Peyer's patch (tissue), 4 donors: ENCODE measurements at regions not wholly inside any gene's neighbourhood (a gene's known extent, or its start where the extent isn't known, plus 50 kb on each side); places are given as distances from the start of the nearest gene placed in this dataset.

ENCODE experiments used
- DNase-seq, 3 donors: peaks; one replicate each; pipeline ENCODE4 v3.0.0-alpha.2; 2017 to 2019
- H3K27ac ChIP-seq, 4 donors: fragments of 200-600 bp; sonication (generic); one replicate each; pipeline ENCODE4 v1.5.1; 2016 to 2019
- H3K27me3 ChIP-seq, 2 donors: fragments of 200-600 bp; sonication (generic); one replicate each; pipeline ENCODE4 v1.5.1; 2019
- H3K36me3 ChIP-seq, 3 donors: fragments of 200-600 bp; sonication (generic); one replicate each; pipeline ENCODE4 v1.5.1; 2016 to 2019
- H3K4me1 ChIP-seq, 4 donors: fragments of 200-600 bp; sonication (generic); one replicate each; pipeline ENCODE4 v1.5.1; 2016 to 2019
- H3K4me3 ChIP-seq, 4 donors: fragments of 200-600 bp; sonication (generic); 1 replicate in 3 of 4; 2 replicates in 1 of 4; pipeline ENCODE4 v1.5.1; 2016 to 2019; ENCODE audit warnings: mild to moderate bottlenecking in 1 of 4
- H3K9me3 ChIP-seq, 4 donors: fragments of 200-600 bp; sonication (generic); one replicate each; pipeline ENCODE4 v1.5.1; 2016 to 2019; ENCODE audit warnings: mild to moderate bottlenecking in 1 of 4
- POLR2A ChIP-seq, 2 donors: fragments of 450-650 bp; IDR thresholded peaks; one replicate each; pipeline ENCODE4 v1.5.1; 2017; ENCODE audit warnings: antibody characterized with exemption in 2 of 2, mild to moderate bottlenecking in 2 of 2, moderate library complexity in 2 of 2
- TF ChIP-seq, protein P1 (sequence below), 6 experiments: fragments of 450-650 bp in 4 of 6; fragments of 200-600 bp in 2 of 6; sonication (generic) in 1 of 6; IDR thresholded peaks; one replicate each; pipeline ENCODE4 v1.5.1; 2017 to 2019; ENCODE audit warnings: antibody characterized with exemption in 6 of 6, mild to moderate bottlenecking in 3 of 6, moderate library complexity in 1 of 6

DNA sequence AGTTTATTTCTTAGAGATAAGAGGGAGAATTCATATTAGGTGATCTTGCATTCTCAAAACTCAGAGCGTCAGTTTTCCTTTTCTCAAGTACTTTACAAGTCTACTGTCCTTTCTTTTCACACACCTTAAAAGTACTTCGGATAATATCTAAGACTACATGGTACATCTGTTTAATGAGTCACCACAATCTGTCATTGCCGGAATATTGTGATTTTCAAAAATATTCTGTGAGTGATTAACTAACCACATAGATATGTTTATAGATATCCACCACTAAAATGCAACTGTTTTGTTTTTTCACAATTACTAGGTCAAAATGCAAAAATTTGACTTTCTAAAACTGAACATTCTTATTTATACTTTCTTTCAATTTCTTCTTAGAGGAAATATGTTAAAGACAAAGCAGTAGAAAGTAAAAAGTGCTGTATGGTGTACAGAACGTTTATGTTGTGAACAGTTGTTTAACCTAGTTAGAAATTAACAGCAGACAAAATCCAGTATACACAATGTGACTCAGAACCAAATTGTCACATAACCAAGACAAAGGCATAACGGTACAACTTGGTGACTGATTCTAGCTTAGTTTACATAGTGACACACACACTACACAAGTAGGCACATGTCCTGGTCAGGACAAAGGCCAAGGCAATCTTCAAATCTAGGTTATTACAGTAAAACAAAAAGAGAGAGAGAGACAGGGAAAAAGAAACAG, 482.9 kb downstream of the NAF1 start:
- Histone ChIP-seq H3K36me3 (no peaks in the 10 kb centered on the region), H3K27me3 (no peaks in the 10 kb centered on the region), H3K9me3 (no peaks in the 10 kb centered on the region), H3K27ac (no peak overlapping the region), H3K4me1 (no peaks in the 10 kb centered on the region), H3K4me3 (no peak overlapping the region)
- no peak for DNase-seq
- TF ChIP-seq POLR2A (IDR thresholded peaks at IDR 0.05), result no peak
- TF ChIP-seq, protein P1, sequence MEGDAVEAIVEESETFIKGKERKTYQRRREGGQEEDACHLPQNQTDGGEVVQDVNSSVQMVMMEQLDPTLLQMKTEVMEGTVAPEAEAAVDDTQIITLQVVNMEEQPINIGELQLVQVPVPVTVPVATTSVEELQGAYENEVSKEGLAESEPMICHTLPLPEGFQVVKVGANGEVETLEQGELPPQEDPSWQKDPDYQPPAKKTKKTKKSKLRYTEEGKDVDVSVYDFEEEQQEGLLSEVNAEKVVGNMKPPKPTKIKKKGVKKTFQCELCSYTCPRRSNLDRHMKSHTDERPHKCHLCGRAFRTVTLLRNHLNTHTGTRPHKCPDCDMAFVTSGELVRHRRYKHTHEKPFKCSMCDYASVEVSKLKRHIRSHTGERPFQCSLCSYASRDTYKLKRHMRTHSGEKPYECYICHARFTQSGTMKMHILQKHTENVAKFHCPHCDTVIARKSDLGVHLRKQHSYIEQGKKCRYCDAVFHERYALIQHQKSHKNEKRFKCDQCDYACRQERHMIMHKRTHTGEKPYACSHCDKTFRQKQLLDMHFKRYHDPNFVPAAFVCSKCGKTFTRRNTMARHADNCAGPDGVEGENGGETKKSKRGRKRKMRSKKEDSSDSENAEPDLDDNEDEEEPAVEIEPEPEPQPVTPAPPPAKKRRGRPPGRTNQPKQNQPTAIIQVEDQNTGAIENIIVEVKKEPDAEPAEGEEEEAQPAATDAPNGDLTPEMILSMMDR (IDR thresholded peaks at IDR 0.05), result no peak

DNA sequence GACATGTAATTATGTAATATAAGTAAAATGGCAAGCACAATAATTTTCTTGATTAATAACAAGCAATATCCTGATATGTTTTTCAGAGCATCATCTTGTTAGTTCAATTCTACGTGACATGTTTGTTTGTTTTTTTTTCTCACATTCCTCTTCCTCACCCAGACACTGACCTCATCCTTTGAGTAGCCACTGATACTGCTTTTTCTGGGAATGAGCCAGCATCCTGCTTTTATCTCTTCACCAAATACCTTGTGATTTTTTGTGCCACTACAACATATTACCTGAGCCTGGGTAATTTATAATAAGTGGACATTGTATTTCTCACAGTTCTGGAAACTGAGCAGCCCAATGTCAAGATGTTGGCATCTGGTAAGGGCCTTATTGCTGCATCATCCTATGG, 484.0 kb downstream of the NAF1 start:
- Histone ChIP-seq H3K4me1 (no peaks in the 10 kb centered on the region), H3K27ac (no peak overlapping the region), H3K36me3 (no peaks in the 10 kb centered on the region), H3K4me3 (no peak overlapping the region), H3K9me3 (no peaks in the 10 kb centered on the region), H3K27me3 (no peaks in the 10 kb centered on the region)
- TF ChIP-seq POLR2A (IDR thresholded peaks at IDR 0.05), result no peak
- TF ChIP-seq, protein P1 (IDR thresholded peaks at IDR 0.05), result no peak
- DNase-seq, result no peak

DNA sequence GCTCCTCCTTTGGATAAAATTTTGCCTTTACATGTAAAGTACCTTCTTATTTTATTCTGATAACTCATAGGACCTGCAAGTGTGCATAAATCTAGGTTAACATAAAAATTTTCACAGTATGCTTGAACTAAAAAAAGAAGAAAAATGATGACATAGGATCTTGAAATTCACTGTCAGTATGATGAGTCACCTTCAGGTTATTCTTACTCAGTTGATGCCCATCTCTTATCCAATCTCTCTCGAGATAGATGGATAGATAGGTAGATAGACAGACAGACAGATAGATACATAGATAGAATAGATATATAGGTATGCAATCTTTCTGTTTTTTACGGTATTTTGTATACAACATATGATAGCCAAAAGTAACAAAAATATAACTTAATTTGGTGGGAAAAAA, 485.5 kb downstream of the NAF1 start:
- no peaks in the 10 kb centered on the region for H3K27me3 ChIP-seq
- no peaks in the 10 kb centered on the region for H3K9me3 ChIP-seq
- H3K4me3 ChIP-seq, result no peak overlapping the region
- TF ChIP-seq, protein P1 (IDR thresholded peaks at IDR 0.05), result no peak
- TF ChIP-seq POLR2A (IDR thresholded peaks at IDR 0.05), result no peak
- H3K27ac ChIP-seq, result no peak overlapping the region
- DNase-seq, result no peak
- no peaks in the 10 kb centered on the region for H3K36me3 ChIP-seq
- no peaks in the 10 kb centered on the region for H3K4me1 ChIP-seq

DNA sequence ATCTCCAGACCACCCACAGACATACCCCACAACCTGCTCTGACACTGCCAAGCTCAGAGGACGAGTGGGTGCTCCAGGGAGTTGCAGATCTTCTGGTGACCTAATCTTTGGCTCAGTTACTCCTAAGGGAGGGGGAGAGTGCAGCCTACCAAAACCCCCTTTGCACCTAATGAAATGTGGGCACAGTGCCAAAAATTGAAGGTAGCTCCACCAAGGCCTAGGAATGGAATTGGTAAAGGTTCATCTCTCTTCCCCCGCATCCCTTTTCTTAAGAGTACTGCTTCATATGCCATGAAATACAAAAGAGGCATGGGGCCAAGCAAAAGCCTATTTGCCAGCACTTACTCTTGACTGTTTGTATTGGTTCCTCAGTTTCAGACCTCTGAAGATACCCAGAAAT, 491.0 kb downstream of the NAF1 start:
- Histone ChIP-seq H3K27me3 (no peaks in the 10 kb centered on the region), H3K9me3 (no peaks in the 10 kb centered on the region), H3K4me1 (no peaks in the 10 kb centered on the region), H3K27ac (no peak overlapping the region), H3K4me3 (no peak overlapping the region), H3K36me3 (no peaks in the 10 kb centered on the region)
- no peak for DNase-seq
- TF ChIP-seq POLR2A (IDR thresholded peaks at IDR 0.05), result no peak
- TF ChIP-seq, protein P1 (IDR thresholded peaks at IDR 0.05), result no peak

DNA sequence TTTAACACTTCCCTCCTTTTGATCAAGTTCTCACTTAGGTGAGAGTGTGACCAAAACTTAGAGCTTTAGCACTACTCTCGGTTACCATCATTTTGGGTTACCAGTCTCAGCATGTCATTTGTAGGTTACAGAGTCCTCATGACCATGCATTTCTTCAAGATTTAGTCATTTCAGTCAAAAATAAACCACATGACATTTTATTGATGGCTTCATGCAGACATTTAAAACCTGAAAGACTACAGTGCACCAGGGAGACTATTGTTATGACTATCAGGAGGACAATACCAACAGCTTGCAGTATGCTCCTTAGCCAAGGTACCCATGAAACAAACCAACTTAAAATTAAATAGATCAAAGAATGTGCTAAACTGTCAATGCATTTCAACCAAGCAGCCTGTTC, 498.1 kb upstream of the FSTL5 start:
- no peak overlapping the region for H3K27ac ChIP-seq
- H3K4me1 ChIP-seq, result no peaks in the 10 kb centered on the region
- TF ChIP-seq, protein P1 (IDR thresholded peaks at IDR 0.05), result no peak
- TF ChIP-seq POLR2A (IDR thresholded peaks at IDR 0.05), result no peak
- no peak for DNase-seq
- H3K9me3 ChIP-seq, result no peaks in the 10 kb centered on the region
- H3K27me3 ChIP-seq, result no peaks in the 10 kb centered on the region
- H3K4me3 ChIP-seq, result no peak overlapping the region
- H3K36me3 ChIP-seq, result no peaks in the 10 kb centered on the region

DNA sequence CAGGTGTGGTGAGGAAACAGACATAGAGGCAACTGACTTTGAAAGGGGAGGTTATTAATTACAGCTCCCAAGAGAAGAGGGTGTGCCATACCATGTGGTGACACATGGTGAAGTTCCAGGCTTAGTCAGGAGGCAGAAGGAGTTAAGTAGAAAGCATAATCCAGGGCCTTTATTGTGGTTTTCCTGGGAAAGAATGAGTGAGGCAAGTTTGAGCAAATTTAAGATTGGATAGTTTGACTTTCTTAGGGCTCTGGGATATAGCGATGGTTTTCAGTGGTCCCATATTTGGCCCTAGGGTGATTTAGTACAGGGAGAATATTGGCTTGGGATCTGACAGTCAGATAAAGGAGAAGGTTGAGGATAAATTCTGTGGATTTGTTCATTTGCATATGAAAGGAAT, 495.9 kb upstream of the FSTL5 start:
- Histone ChIP-seq H3K4me1 (no peaks in the 10 kb centered on the region), H3K36me3 (no peaks in the 10 kb centered on the region), H3K27me3 (no peaks in the 10 kb centered on the region), H3K27ac (no peak overlapping the region), H3K4me3 (no peak overlapping the region), H3K9me3 (no peaks in the 10 kb centered on the region)
- TF ChIP-seq POLR2A (IDR thresholded peaks at IDR 0.05), result no peak
- no peak for DNase-seq
